H9 (cell line): ENCODE measurements at regions not wholly inside any gene's neighbourhood (a gene's known extent, or its start where the extent isn't known, plus 50 kb on each side); places are given as distances from the start of the nearest gene placed in this dataset.

ENCODE experiments used
- DNase-seq: peaks from one replicate; pipeline ENCODE4 v3.0.0-alpha.2; 2017
- H2AFZ ChIP-seq: one replicate; pipeline ENCODE4 v1.6.1; 2013; ENCODE audit warnings: mild to moderate bottlenecking, low read length, control low read depth, moderate library complexity
- H2AK5ac ChIP-seq: 2 replicates; pipeline ENCODE4 v1.6.1; 2013; ENCODE audit warnings: low read length, control low read depth, mixed read lengths; ENCODE audit not compliant: insufficient read length
- H2BK120ac ChIP-seq: one replicate; pipeline ENCODE4 v1.6.1; 2013; ENCODE audit warnings: low read depth, mild to moderate bottlenecking, low read length, control low read depth, inconsistent platforms; ENCODE audit not compliant: poor library complexity, severe bottlenecking
- H2BK12ac ChIP-seq: 2 replicates; pipeline ENCODE4 v1.6.1; 2013; ENCODE audit warnings: low read length, control low read depth, mixed read lengths, low read depth; ENCODE audit not compliant: insufficient read length
- H2BK15ac ChIP-seq: 2 replicates; pipeline ENCODE4 v1.6.1; 2013; ENCODE audit warnings: low read depth, low read length, control low read depth
- H2BK20ac ChIP-seq: one replicate; pipeline ENCODE4 v1.6.1; 2013; ENCODE audit warnings: low read depth, mild to moderate bottlenecking, low read length, control low read depth, inconsistent platforms; ENCODE audit not compliant: poor library complexity, severe bottlenecking
- H2BK5ac ChIP-seq: 2 replicates; pipeline ENCODE4 v1.6.1; 2013; ENCODE audit warnings: low read length, control low read depth, mixed read lengths; ENCODE audit not compliant: insufficient read length
- H3K14ac ChIP-seq: 2 replicates; pipeline ENCODE4 v1.6.1; 2013; ENCODE audit warnings: low read length, control low read depth; ENCODE audit not compliant: insufficient read depth
- H3K18ac ChIP-seq: 2 replicates; pipeline ENCODE4 v1.6.1; 2013; ENCODE audit warnings: low read depth, mild to moderate bottlenecking, mixed read lengths, low read length, control low read depth; ENCODE audit not compliant: insufficient read length
- H3K23ac ChIP-seq: 2 replicates; pipeline ENCODE4 v1.6.1; 2013; ENCODE audit warnings: low read length, control low read depth, mixed read lengths, low read depth; ENCODE audit not compliant: insufficient read length
- H3K23me2 ChIP-seq: 2 replicates; pipeline ENCODE4 v1.6.1; 2013; ENCODE audit warnings: low read depth, mild to moderate bottlenecking, mixed read lengths, low read length, control low read depth; ENCODE audit not compliant: insufficient read length, poor library complexity, severe bottlenecking
- H3K27ac ChIP-seq: 2 replicates; pipeline ENCODE4 v1.5.1; 2013; ENCODE audit warnings: low read length, control low read depth, mixed read lengths, low read depth; ENCODE audit not compliant: insufficient read length
- H3K27me3 ChIP-seq: 2 replicates; pipeline ENCODE4 v1.6.1; 2013; ENCODE audit warnings: low read length, control low read depth, inconsistent platforms; ENCODE audit not compliant: insufficient read depth
- H3K4ac ChIP-seq: 2 replicates; pipeline ENCODE4 v1.6.1; 2013; ENCODE audit warnings: low read depth, mild to moderate bottlenecking, control low read depth, inconsistent platforms, low read length, moderate library complexity
- H3K4me1 ChIP-seq: 2 replicates; pipeline ENCODE4 v1.6.1; 2013; ENCODE audit warnings: low read length, control low read depth, inconsistent platforms; ENCODE audit not compliant: insufficient read depth
- H3K4me2 ChIP-seq: 2 replicates; pipeline ENCODE4 v1.6.1; 2013; ENCODE audit warnings: low read length, control low read depth, mixed read lengths; ENCODE audit not compliant: insufficient read length, insufficient read depth
- H3K56ac ChIP-seq: 2 replicates; pipeline ENCODE4 v1.6.1; 2013; ENCODE audit warnings: low read depth, mild to moderate bottlenecking, mixed read lengths, low read length, control low read depth; ENCODE audit not compliant: insufficient read length
- H3K79me1 ChIP-seq: 2 replicates; pipeline ENCODE4 v1.6.1; 2013; ENCODE audit warnings: low read depth, mild to moderate bottlenecking, moderate library complexity, low read length, control low read depth, inconsistent platforms; ENCODE audit not compliant: insufficient read depth, poor library complexity, severe bottlenecking
- H3K79me2 ChIP-seq: 2 replicates; pipeline ENCODE4 v1.6.1; 2013; ENCODE audit warnings: low read length, control low read depth, inconsistent platforms; ENCODE audit not compliant: insufficient read depth
- H3K9ac ChIP-seq: 2 replicates; pipeline ENCODE4 v1.6.1; 2013; ENCODE audit warnings: low read length, control low read depth, mixed read lengths; ENCODE audit not compliant: insufficient read length; ENCODE audit errors: extremely low read depth
- H3K9me3 ChIP-seq: one replicate; pipeline ENCODE4 v1.6.1; 2013; ENCODE audit warnings: low read depth, low read length, inconsistent platforms; ENCODE audit not compliant: control insufficient read depth
- H3T11ph ChIP-seq: one replicate; pipeline ENCODE4 v1.6.1; 2013; ENCODE audit warnings: mild to moderate bottlenecking, low read length, control low read depth, inconsistent platforms
- H4K20me1 ChIP-seq: one replicate; pipeline ENCODE4 v1.6.1; 2013; ENCODE audit not compliant: control insufficient read depth, insufficient read length, insufficient read depth
- H4K5ac ChIP-seq: 2 replicates; pipeline ENCODE4 v1.6.1; 2013; ENCODE audit warnings: low read depth, mild to moderate bottlenecking, mixed read lengths, low read length, control low read depth; ENCODE audit not compliant: insufficient read length
- H4K8ac ChIP-seq: replicated peaks from 2 replicates; pipeline ENCODE4 v1.6.1; 2013; ENCODE audit warnings: low read length, control low read depth, mixed read lengths, low read depth; ENCODE audit not compliant: insufficient read length
- H4K91ac ChIP-seq: 2 replicates; pipeline ENCODE4 v1.6.1; 2013; ENCODE audit warnings: low read depth, mild to moderate bottlenecking, moderate library complexity, mixed read lengths, low read length, control low read depth; ENCODE audit not compliant: insufficient read length
- H3K27ac Mint-ChIP-seq, 3 experiments: 2 replicates in 2 of 3; 3 replicates in 1 of 3; pipeline ENCODE4 v1.8.0; 2020 to 2021; ENCODE audit warnings: mixed read lengths in 3 of 3, mild to moderate bottlenecking in 1 of 3, moderate library complexity in 1 of 3
- H3K27me3 Mint-ChIP-seq: 2 replicates; pipeline ENCODE4 v1.8.0; 2021; ENCODE audit warnings: low read depth, mild to moderate bottlenecking, moderate library complexity, mixed read lengths
- H3K36me3 Mint-ChIP-seq, 3 experiments: 2 replicates in 2 of 3; 3 replicates in 1 of 3; pipeline ENCODE4 v1.8.0; 2020 to 2021; ENCODE audit warnings: low read depth in 3 of 3, mixed read lengths in 3 of 3; ENCODE audit not compliant: insufficient read depth in 1 of 3
- H3K4me1 Mint-ChIP-seq, 2 experiments: 2 replicates each; pipeline ENCODE4 v1.8.0; 2020; ENCODE audit warnings: mixed read lengths in 2 of 2
- H3K4me3 Mint-ChIP-seq, 2 experiments: 2 replicates in 1 of 2; 3 replicates in 1 of 2; pipeline ENCODE4 v1.8.0; 2020 to 2021; ENCODE audit warnings: mild to moderate bottlenecking in 2 of 2, mixed read lengths in 2 of 2, moderate library complexity in 1 of 2
- H3K9me3 Mint-ChIP-seq, 2 experiments: 2 replicates in 1 of 2; 3 replicates in 1 of 2; pipeline ENCODE4 v1.8.0; 2020; ENCODE audit warnings: mild to moderate bottlenecking in 2 of 2, mixed read lengths in 2 of 2, moderate library complexity in 1 of 2
- WGBS: extraction: QIAGEN DNeasy Blood & Tissue Kit; methylation state at CpG from one replicate; pipeline ENCODE4 v1.1.7; 2013; ENCODE audit warnings: missing lambda C conversion rate, low lambda C conversion rate, mixed read lengths; ENCODE audit not compliant: insufficient read length; ENCODE audit errors: extremely low coverage; 5-methylcytosine and 5-hydroxymethylcytosine counted together
- TF ChIP-seq, protein P1 (sequence below): fragments of 200-600 bp; sonication (generic); conservative IDR thresholded peaks from 3 replicates; pipeline ENCODE4 v1.8.0; 2021; ENCODE audit warnings: antibody characterized with exemption, mild to moderate bottlenecking

DNA sequence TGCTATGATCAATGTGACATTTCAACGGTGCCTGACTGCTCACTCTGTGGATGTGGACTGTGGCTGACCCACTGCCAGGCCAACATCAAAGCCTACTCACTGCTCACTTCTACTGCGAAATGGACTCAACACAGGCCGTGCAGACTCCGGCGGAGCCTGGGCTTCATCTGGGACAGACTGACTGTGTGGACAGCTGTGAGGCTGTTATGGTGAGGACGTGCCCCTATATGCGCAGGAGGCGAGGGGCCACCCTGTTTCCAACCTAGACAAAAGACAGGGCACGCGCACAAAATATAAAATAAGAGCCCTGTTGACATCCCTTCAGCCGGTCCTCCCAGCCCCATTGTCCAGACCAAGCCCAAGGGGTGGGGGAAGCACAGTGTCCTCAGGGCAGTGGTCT is 514.4 kb upstream of the RAB6C start:
- Histone ChIP-seq H3K23ac (no peak overlapping the region), H3K4ac (no peak overlapping the region), H2BK20ac (no peak overlapping the region), H2BK15ac (no peak overlapping the region), H3K23me2 (no peaks in the 10 kb centered on the region), H3T11ph (no peak overlapping the region), H3K9me3 (no peaks in the 10 kb centered on the region), H4K8ac (no peak overlapping the region), H3K56ac (no peak overlapping the region), H4K20me1 (no peaks in the 10 kb centered on the region), H2BK120ac (no peak overlapping the region), H2AK5ac (no peak overlapping the region), H3K27me3 (no peaks in the 10 kb centered on the region), H3K27ac (no peak overlapping the region), H3K4me2 (no peak overlapping the region), H4K5ac (no peak overlapping the region), H2AFZ (no peak overlapping the region), H3K14ac (no peak overlapping the region), H3K18ac (no peak overlapping the region), H3K79me2 (no peaks in the 10 kb centered on the region), H3K79me1 (no peaks in the 10 kb centered on the region), H2BK5ac (no peak overlapping the region), H4K91ac (no peak overlapping the region), H3K4me1 (no peaks in the 10 kb centered on the region), H2BK12ac (no peak overlapping the region), H3K9ac (no peak overlapping the region)
- H3K36me3 Mint-ChIP-seq = peaks cover 0 to 7% (median 0%) of the 10 kb centered on the region in 3 experiments; a peak in 1 of 7 replicates
- TF ChIP-seq, protein P1, sequence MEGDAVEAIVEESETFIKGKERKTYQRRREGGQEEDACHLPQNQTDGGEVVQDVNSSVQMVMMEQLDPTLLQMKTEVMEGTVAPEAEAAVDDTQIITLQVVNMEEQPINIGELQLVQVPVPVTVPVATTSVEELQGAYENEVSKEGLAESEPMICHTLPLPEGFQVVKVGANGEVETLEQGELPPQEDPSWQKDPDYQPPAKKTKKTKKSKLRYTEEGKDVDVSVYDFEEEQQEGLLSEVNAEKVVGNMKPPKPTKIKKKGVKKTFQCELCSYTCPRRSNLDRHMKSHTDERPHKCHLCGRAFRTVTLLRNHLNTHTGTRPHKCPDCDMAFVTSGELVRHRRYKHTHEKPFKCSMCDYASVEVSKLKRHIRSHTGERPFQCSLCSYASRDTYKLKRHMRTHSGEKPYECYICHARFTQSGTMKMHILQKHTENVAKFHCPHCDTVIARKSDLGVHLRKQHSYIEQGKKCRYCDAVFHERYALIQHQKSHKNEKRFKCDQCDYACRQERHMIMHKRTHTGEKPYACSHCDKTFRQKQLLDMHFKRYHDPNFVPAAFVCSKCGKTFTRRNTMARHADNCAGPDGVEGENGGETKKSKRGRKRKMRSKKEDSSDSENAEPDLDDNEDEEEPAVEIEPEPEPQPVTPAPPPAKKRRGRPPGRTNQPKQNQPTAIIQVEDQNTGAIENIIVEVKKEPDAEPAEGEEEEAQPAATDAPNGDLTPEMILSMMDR = no peak
- DNase-seq = no peak
- peaks cover 9% of the 10 kb centered on the region for H3K27me3 Mint-ChIP-seq
- no peaks in the 10 kb centered on the region for H3K4me1 Mint-ChIP-seq
- peaks cover 7 to 12% of the 10 kb centered on the region in 2 experiments; a peak in 3 of 5 replicates for H3K9me3 Mint-ChIP-seq
- no peak overlapping the region for H3K4me3 Mint-ChIP-seq
- WGBS = no CpG with 5 or more reads among the region's 11 CpGs
- no peak overlapping the region for H3K27ac Mint-ChIP-seq
